ENCODE measurements at regions not wholly inside any gene's neighbourhood (a gene's known extent, or its start where the extent isn't known, plus 50 kb on each side); places are given as distances from the start of the nearest gene placed in this dataset.

GRCh38 chr2:138110453-138111083 lies 146.3 kb downstream of the HNMT start:
- TF ChIP-seq, protein P1, sequence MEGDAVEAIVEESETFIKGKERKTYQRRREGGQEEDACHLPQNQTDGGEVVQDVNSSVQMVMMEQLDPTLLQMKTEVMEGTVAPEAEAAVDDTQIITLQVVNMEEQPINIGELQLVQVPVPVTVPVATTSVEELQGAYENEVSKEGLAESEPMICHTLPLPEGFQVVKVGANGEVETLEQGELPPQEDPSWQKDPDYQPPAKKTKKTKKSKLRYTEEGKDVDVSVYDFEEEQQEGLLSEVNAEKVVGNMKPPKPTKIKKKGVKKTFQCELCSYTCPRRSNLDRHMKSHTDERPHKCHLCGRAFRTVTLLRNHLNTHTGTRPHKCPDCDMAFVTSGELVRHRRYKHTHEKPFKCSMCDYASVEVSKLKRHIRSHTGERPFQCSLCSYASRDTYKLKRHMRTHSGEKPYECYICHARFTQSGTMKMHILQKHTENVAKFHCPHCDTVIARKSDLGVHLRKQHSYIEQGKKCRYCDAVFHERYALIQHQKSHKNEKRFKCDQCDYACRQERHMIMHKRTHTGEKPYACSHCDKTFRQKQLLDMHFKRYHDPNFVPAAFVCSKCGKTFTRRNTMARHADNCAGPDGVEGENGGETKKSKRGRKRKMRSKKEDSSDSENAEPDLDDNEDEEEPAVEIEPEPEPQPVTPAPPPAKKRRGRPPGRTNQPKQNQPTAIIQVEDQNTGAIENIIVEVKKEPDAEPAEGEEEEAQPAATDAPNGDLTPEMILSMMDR (conservative IDR thresholded peaks at IDR 0.05), result no peak
- Histone ChIP-seq H2BK12ac (ENCODE audit: insufficient read length, low read depth, low read length) (no peak overlapping the region), H3K9me3 (ENCODE audit: control insufficient read depth, low read depth, low read length) (no peaks in the 10 kb centered on the region), H3K79me1 (ENCODE audit: insufficient read depth, low read depth, low read length, poor library complexity, severe bottlenecking) (no peaks in the 10 kb centered on the region), H3K4ac (ENCODE audit: low read depth, low read length) (no peak overlapping the region), H3K4me1 (ENCODE audit: insufficient read depth, low read length) (no peaks in the 10 kb centered on the region), H3K14ac (ENCODE audit: insufficient read depth, low read length) (no peak overlapping the region), H2BK5ac (ENCODE audit: insufficient read length, low read length) (no peak overlapping the region), H4K20me1 (ENCODE audit: control insufficient read depth, insufficient read depth, insufficient read length) (no peaks in the 10 kb centered on the region), H3K27me3 (ENCODE audit: insufficient read depth, low read length) (no peaks in the 10 kb centered on the region), H3T11ph (ENCODE audit: low read length) (no peak overlapping the region), H4K5ac (ENCODE audit: insufficient read length, low read depth, low read length) (no peak overlapping the region), H3K27ac (ENCODE audit: insufficient read length, low read depth, low read length) (no peak overlapping the region), H2AK5ac (ENCODE audit: insufficient read length, low read length) (no peak overlapping the region), H2AFZ (ENCODE audit: low read length) (no peak overlapping the region), H3K18ac (ENCODE audit: insufficient read length, low read depth, low read length) (no peak overlapping the region), H2BK120ac (ENCODE audit: low read depth, low read length, poor library complexity, severe bottlenecking) (no peak overlapping the region), H2BK20ac (ENCODE audit: low read depth, low read length, poor library complexity, severe bottlenecking) (no peak overlapping the region), H2BK15ac (ENCODE audit: low read depth, low read length) (no peak overlapping the region), H4K8ac (replicated peaks; ENCODE audit: insufficient read length, low read depth, low read length) (no peak overlapping the region), H3K56ac (ENCODE audit: insufficient read length, low read depth, low read length) (no peak overlapping the region), H3K23me2 (ENCODE audit: insufficient read length, low read depth, low read length, poor library complexity, severe bottlenecking) (no peaks in the 10 kb centered on the region), H3K9ac (ENCODE audit: extremely low read depth, insufficient read length, low read length) (no peak overlapping the region), H3K79me2 (ENCODE audit: insufficient read depth, low read length) (no peaks in the 10 kb centered on the region), H4K91ac (ENCODE audit: insufficient read length, low read depth, low read length) (no peak overlapping the region), H3K4me2 (ENCODE audit: insufficient read depth, insufficient read length, low read length) (no peak overlapping the region), H3K23ac (ENCODE audit: insufficient read length, low read depth, low read length) (no peak overlapping the region)
- peaks cover 3 to 6% of the 10 kb centered on the region in 2 experiments for H3K4me1 Mint-ChIP-seq
- no CpG with 5 or more reads among the region's 2 CpGs for WGBS (ENCODE audit: extremely low coverage, insufficient read length, low lambda C conversion rate)
- DNase-seq, result no peak
- H3K27ac Mint-ChIP-seq, result 0 out of 7 replicates have a peak overlapping the region, but pooled peaks of 1 of the 3 experiments have one; percentile 12
- H3K9me3 Mint-ChIP-seq, result peaks cover 12 to 14% of the 10 kb centered on the region in 2 experiments
- no peak overlapping the region for H3K4me3 Mint-ChIP-seq
- peaks cover 0 to 13% (median 6%) of the 10 kb centered on the region in 3 experiments; a peak in 4 of 7 replicates for H3K36me3 Mint-ChIP-seq (ENCODE audit: insufficient read depth in 1 of 3, low read depth in 3 of 3)
- H3K27me3 Mint-ChIP-seq (ENCODE audit: low read depth), result no peaks in the 10 kb centered on the region

Measured in H9 (cell line).